ENCODE measurements at regions not wholly inside any gene's neighbourhood (a gene's known extent, or its start where the extent isn't known, plus 50 kb on each side); places are given as distances from the start of the nearest gene placed in this dataset.

DNA sequence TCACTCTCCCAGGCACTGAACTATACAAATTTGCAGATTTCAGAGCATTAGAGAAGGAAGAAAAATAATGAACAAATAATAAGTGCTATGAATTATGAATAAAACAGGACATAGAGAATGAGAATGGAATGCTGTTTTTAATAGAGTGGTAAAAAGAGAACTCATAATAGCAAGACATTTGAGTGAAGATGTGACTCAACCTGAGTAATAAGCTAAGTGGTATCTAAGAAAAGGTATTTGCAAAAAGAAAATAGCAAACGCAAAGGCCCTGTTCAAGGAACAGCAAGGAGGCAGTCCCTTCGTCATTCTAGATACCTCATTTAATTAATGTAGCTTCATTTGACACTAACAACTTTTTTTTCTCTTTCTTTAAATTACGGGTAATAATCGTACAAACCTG, 1910.0 kb upstream of the TENM3 start:
- Histone ChIP-seq H4K20me1 (ENCODE audit: insufficient read depth) (no peaks in the 10 kb centered on the region), H3K27me3 (ENCODE audit: insufficient read depth, low read depth) (no peaks in the 10 kb centered on the region), H3K4me3 (IDR thresholded peaks at IDR 0.05; ENCODE audit: insufficient read depth, low read depth, low read length) (no peak overlapping the region), H2AFZ (ENCODE audit: low read depth) (no peak overlapping the region), H3K79me2 (ENCODE audit: insufficient read depth, low read depth) (no peaks in the 10 kb centered on the region), H3K4me2 (no peak overlapping the region), H3K9ac (no peak overlapping the region), H3K36me3 (ENCODE audit: insufficient read depth) (no peaks in the 10 kb centered on the region), H3K4me1 (ENCODE audit: low read depth, poor library complexity, severe bottlenecking) (no peaks in the 10 kb centered on the region), H3K27ac (no peak overlapping the region)
- TF ChIP-seq, protein P1, sequence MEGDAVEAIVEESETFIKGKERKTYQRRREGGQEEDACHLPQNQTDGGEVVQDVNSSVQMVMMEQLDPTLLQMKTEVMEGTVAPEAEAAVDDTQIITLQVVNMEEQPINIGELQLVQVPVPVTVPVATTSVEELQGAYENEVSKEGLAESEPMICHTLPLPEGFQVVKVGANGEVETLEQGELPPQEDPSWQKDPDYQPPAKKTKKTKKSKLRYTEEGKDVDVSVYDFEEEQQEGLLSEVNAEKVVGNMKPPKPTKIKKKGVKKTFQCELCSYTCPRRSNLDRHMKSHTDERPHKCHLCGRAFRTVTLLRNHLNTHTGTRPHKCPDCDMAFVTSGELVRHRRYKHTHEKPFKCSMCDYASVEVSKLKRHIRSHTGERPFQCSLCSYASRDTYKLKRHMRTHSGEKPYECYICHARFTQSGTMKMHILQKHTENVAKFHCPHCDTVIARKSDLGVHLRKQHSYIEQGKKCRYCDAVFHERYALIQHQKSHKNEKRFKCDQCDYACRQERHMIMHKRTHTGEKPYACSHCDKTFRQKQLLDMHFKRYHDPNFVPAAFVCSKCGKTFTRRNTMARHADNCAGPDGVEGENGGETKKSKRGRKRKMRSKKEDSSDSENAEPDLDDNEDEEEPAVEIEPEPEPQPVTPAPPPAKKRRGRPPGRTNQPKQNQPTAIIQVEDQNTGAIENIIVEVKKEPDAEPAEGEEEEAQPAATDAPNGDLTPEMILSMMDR (conservative IDR thresholded peaks at IDR 0.05; ENCODE audit: low read depth, low read length), result no peak

DNA sequence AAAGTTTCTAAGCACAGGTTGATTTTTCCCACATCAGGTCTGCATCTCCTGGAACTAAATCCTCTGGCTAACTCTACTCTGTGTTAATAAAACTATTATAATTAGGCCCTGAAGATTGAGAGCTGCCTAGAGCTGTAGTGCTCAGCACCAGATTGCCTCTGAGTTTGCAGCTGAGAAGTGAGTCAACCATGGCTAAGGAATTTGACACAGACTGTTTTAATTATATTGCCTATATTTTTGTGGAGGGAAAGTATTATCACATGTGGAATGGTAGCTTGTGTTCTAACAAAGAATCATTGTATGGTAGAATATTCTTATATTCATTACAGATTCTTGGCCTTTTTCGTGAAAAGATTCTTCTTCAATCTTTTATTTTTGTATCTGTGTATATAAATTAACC, 1907.6 kb upstream of the TENM3 start:
- H3K27me3 ChIP-seq (ENCODE audit: insufficient read depth, low read depth), result no peaks in the 10 kb centered on the region
- no peaks in the 10 kb centered on the region for H4K20me1 ChIP-seq (ENCODE audit: insufficient read depth)
- H3K79me2 ChIP-seq (ENCODE audit: insufficient read depth, low read depth), result no peaks in the 10 kb centered on the region
- H2AFZ ChIP-seq (ENCODE audit: low read depth), result no peak overlapping the region
- H3K4me3 ChIP-seq (IDR thresholded peaks at IDR 0.05; ENCODE audit: insufficient read depth, low read depth, low read length), result no peak overlapping the region
- H3K4me2 ChIP-seq, result no peak overlapping the region
- H3K4me1 ChIP-seq (ENCODE audit: low read depth, poor library complexity, severe bottlenecking), result no peaks in the 10 kb centered on the region
- TF ChIP-seq, protein P1 (conservative IDR thresholded peaks at IDR 0.05; ENCODE audit: low read depth, low read length), result no peak
- no peak overlapping the region for H3K27ac ChIP-seq
- H3K9ac ChIP-seq, result no peak overlapping the region
- no peaks in the 10 kb centered on the region for H3K36me3 ChIP-seq (ENCODE audit: insufficient read depth)

DNA sequence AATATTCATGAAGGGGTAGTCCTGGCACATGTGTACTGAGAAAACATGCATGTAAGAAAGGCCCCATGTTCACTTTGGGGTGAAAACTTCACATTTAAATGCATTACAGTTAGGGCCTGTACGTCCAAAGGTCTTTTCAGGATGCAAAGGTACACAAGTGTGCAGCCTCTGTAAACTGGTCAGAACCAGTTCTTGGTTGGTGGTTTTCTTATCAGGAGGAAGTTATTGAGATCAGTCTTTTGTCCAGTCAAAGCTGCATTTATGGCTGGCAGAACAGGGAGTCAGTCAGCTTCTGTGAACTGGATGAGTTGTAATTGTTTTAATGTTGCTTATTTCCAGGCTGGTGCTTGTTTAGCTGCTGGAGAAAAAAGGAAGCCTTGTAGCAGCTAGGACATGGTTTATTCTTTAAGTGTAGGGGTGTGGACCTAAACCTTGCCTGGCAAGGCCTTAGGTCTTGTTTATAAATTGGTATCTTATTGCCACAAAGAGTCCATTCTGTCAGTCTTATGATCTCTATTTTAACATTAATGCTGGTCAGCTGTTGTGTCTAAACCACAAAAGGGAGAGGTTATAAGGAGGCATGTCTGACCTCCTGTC, 1906.6 kb upstream of the TENM3 start:
- Histone ChIP-seq H3K4me1 (ENCODE audit: low read depth, poor library complexity, severe bottlenecking) (no peaks in the 10 kb centered on the region), H3K4me3 (IDR thresholded peaks at IDR 0.05; ENCODE audit: insufficient read depth, low read depth, low read length) (no peak overlapping the region)
- TF ChIP-seq, protein P1 (conservative IDR thresholded peaks at IDR 0.05; ENCODE audit: low read depth, low read length), result no peak

DNA sequence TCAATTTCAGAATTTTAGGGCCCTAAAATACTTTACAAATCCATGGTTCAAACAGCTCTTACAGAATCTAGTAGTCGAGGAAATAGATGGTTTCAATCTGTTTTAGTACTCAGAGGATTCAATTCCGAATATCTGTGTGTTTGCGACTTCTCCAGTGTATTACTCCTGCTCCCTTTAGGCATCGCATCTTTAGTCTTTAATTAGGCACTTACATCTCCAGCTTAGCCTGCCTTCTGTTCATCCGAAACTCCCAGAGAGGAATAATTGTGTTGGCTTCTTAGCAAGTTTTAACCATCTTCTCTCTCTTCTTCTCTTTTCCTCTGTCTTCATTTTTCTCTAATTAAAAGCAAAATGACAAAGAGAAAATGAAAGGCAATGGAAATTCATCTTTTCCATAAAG, 1901.3 kb upstream of the TENM3 start:
- Histone ChIP-seq H3K79me2 (ENCODE audit: insufficient read depth, low read depth) (no peaks in the 10 kb centered on the region), H4K20me1 (ENCODE audit: insufficient read depth) (no peaks in the 10 kb centered on the region), H3K9ac (no peak overlapping the region), H3K27ac (no peak overlapping the region), H3K4me3 (IDR thresholded peaks at IDR 0.05; ENCODE audit: insufficient read depth, low read depth, low read length) (no peak overlapping the region), H3K27me3 (ENCODE audit: insufficient read depth, low read depth) (no peaks in the 10 kb centered on the region), H2AFZ (ENCODE audit: low read depth) (no peak overlapping the region), H3K4me2 (no peak overlapping the region), H3K36me3 (ENCODE audit: insufficient read depth) (no peaks in the 10 kb centered on the region), H3K4me1 (ENCODE audit: low read depth, poor library complexity, severe bottlenecking) (no peaks in the 10 kb centered on the region)
- TF ChIP-seq, protein P1 (conservative IDR thresholded peaks at IDR 0.05; ENCODE audit: low read depth, low read length), result no peak

More for the DNA sequence above, 1906.6 kb upstream of the TENM3 start:
- Histone ChIP-seq H3K27me3 (ENCODE audit: insufficient read depth, low read depth) (no peaks in the 10 kb centered on the region), H2AFZ (ENCODE audit: low read depth) (no peak overlapping the region), H3K27ac (no peak overlapping the region), H3K36me3 (ENCODE audit: insufficient read depth) (no peaks in the 10 kb centered on the region), H3K79me2 (ENCODE audit: insufficient read depth, low read depth) (no peaks in the 10 kb centered on the region), H3K4me2 (no peak overlapping the region), H4K20me1 (ENCODE audit: insufficient read depth) (no peaks in the 10 kb centered on the region), H3K9ac (no peak overlapping the region)

Data from KMS-11 (cell line).